ENCODE measurements at regions not wholly inside any gene's neighbourhood (a gene's known extent, or its start where the extent isn't known, plus 50 kb on each side); places are given as distances from the start of the nearest gene placed in this dataset.

DNA sequence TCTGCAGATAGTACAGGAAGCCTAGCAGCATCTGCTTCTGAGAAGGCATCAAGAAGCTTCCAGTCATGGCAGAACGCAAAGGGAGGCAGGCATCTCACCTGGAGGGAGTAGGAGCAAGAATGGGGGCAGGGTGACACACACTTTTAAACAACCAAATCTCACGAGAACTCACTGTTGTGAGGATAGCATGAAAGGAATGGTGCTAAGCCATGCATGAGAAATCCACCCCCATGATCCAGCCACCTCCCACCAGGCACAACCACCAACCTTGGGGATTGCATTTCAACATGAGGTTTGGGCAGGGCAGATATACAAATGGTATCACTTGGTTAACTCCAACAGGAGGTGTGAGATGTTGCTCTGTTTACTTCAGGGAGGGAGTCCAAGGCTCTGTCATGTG lies 612.0 kb upstream of the KIRREL3 start:
- FAIRE-seq (no peak), DNase-seq (ENCODE audit: low read depth) (no peak)
- Mint-ChIP-seq H3K36me3 (ENCODE audit: low read depth, unreplicated experiment) (no peaks in the 10 kb centered on the region), H3K27ac (ENCODE audit: unreplicated experiment) (no peak overlapping the region), H3K9me3 (ENCODE audit: unreplicated experiment) (no peaks in the 10 kb centered on the region), H3K4me3 (ENCODE audit: unreplicated experiment) (no peak overlapping the region), H3K27me3 (ENCODE audit: low read depth, unreplicated experiment) (no peaks in the 10 kb centered on the region), H3K4me1 (ENCODE audit: low read depth, unreplicated experiment) (peaks cover 19% of the 10 kb centered on the region)
- no peak overlapping the region for H2AFZ ChIP-seq (ENCODE audit: low read depth, low read length)
- no peaks in the 10 kb centered on the region for H3K9me3 ChIP-seq (ENCODE audit: insufficient read depth, low read depth, low read length)
- no peaks in the 10 kb centered on the region for H3K4me1 ChIP-seq (ENCODE audit: insufficient read depth, low read length)
- no peak overlapping the region for H3K4me2 ChIP-seq (ENCODE audit: low read length)
- H3K36me3 ChIP-seq (ENCODE audit: insufficient read depth, low read length) = no peaks in the 10 kb centered on the region
- no peaks in the 10 kb centered on the region for H4K20me1 ChIP-seq (ENCODE audit: insufficient read depth, low read length)
- no peaks in the 10 kb centered on the region for H3K79me2 ChIP-seq (ENCODE audit: insufficient read depth, low read length)
- TF ChIP-seq EZH2 (IDR thresholded peaks at IDR 0.05; ENCODE audit: insufficient read depth, low read length) = no peak
- TF ChIP-seq CTCF (IDR thresholded peaks at IDR 0.05; ENCODE audit: insufficient read depth, low read depth, low read length) = no peak
- no peaks in the 10 kb centered on the region for H3K27me3 ChIP-seq (ENCODE audit: insufficient read depth, low read length)
- no peak overlapping the region for H3K27ac ChIP-seq (ENCODE audit: low read depth, low read length)
- H3K9ac ChIP-seq (ENCODE audit: low read length) = no peak overlapping the region
- H3K4me3 ChIP-seq (ENCODE audit: insufficient read depth, low read depth, low read length) = no peak overlapping the region

DNA sequence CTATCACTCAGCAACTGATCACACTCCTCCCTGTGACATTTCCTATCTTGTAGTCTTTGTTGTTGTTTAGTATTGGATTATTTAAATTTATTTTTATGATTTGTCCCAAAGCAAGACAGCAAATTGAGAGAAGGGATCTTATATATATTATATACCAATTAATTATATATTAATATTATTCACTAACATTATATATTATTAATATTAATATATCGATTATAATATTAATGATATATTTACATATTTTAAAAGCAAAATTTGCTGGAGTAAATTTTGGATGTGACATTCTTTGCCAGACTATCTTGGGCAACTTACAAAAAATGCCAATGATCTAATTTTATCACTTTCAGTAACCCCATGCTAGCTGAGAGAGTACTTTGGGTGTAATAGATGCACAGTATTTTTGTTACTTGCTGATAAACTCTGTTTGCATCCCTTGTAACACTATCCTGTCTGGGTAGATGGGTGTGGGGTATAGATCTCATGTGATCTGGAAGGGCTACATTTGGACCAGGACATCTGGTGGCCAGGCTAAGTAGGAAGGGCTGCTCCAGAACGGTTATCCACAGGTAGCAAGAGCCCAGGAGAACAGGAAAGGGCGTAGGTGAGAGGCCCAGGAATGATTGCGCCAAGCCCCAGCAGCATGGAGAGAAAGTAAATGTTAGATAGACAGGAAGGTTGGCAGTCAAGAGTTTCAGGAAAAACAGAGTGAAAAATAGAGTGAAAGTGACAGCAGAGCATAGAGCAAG lies 608.6 kb upstream of the KIRREL3 start:
- Histone ChIP-seq H3K79me2 (ENCODE audit: insufficient read depth, low read length) (no peaks in the 10 kb centered on the region), H2AFZ (ENCODE audit: low read depth, low read length) (no peak overlapping the region), H3K4me3 (ENCODE audit: insufficient read depth, low read depth, low read length) (no peak overlapping the region), H3K27me3 (ENCODE audit: insufficient read depth, low read length) (no peaks in the 10 kb centered on the region), H3K36me3 (ENCODE audit: insufficient read depth, low read length) (no peaks in the 10 kb centered on the region), H3K9me3 (ENCODE audit: insufficient read depth, low read depth, low read length) (no peaks in the 10 kb centered on the region), H3K9ac (ENCODE audit: low read length) (no peak overlapping the region), H3K4me2 (ENCODE audit: low read length) (no peak overlapping the region), H4K20me1 (ENCODE audit: insufficient read depth, low read length) (no peaks in the 10 kb centered on the region), H3K27ac (ENCODE audit: low read depth, low read length) (no peak overlapping the region), H3K4me1 (ENCODE audit: insufficient read depth, low read length) (no peaks in the 10 kb centered on the region)
- TF ChIP-seq EZH2 (IDR thresholded peaks at IDR 0.05; ENCODE audit: insufficient read depth, low read length) (no peak), CTCF (IDR thresholded peaks at IDR 0.05; ENCODE audit: insufficient read depth, low read depth, low read length) (no peak)
- Mint-ChIP-seq H3K27me3 (ENCODE audit: low read depth, unreplicated experiment) (no peaks in the 10 kb centered on the region), H3K4me1 (ENCODE audit: low read depth, unreplicated experiment) (peaks cover 19% of the 10 kb centered on the region), H3K4me3 (ENCODE audit: unreplicated experiment) (no peak overlapping the region), H3K27ac (ENCODE audit: unreplicated experiment) (no peak overlapping the region), H3K9me3 (ENCODE audit: unreplicated experiment) (no peaks in the 10 kb centered on the region), H3K36me3 (ENCODE audit: low read depth, unreplicated experiment) (no peaks in the 10 kb centered on the region)
- FAIRE-seq (no peak), DNase-seq (ENCODE audit: low read depth) (no peak)

- H3K27ac ChIP-seq (ENCODE audit: low read depth, low read length) = no peak overlapping the region
Observed at GRCh38 chr11:127607487-127608085, 607.0 kb upstream of the KIRREL3 start.

More at GRCh38 chr11:127607487-127608085, 607.0 kb upstream of the KIRREL3 start:
- Histone ChIP-seq H3K4me3 (ENCODE audit: insufficient read depth, low read depth, low read length) (no peak overlapping the region), H3K4me2 (ENCODE audit: low read length) (no peak overlapping the region), H3K4me1 (ENCODE audit: insufficient read depth, low read length) (no peaks in the 10 kb centered on the region), H4K20me1 (ENCODE audit: insufficient read depth, low read length) (no peaks in the 10 kb centered on the region), H3K9me3 (ENCODE audit: insufficient read depth, low read depth, low read length) (no peaks in the 10 kb centered on the region), H3K9ac (ENCODE audit: low read length) (no peak overlapping the region), H3K36me3 (ENCODE audit: insufficient read depth, low read length) (no peaks in the 10 kb centered on the region), H3K27me3 (ENCODE audit: insufficient read depth, low read length) (no peaks in the 10 kb centered on the region), H3K79me2 (ENCODE audit: insufficient read depth, low read length) (no peaks in the 10 kb centered on the region), H2AFZ (ENCODE audit: low read depth, low read length) (no peak overlapping the region)
- Mint-ChIP-seq H3K4me3 (ENCODE audit: unreplicated experiment) (no peak overlapping the region), H3K9me3 (ENCODE audit: unreplicated experiment) (no peaks in the 10 kb centered on the region), H3K36me3 (ENCODE audit: low read depth, unreplicated experiment) (no peaks in the 10 kb centered on the region), H3K27me3 (ENCODE audit: low read depth, unreplicated experiment) (no peaks in the 10 kb centered on the region), H3K4me1 (ENCODE audit: low read depth, unreplicated experiment) (peaks cover 13% of the 10 kb centered on the region), H3K27ac (ENCODE audit: unreplicated experiment) (no peak overlapping the region)
- TF ChIP-seq CTCF (IDR thresholded peaks at IDR 0.05; ENCODE audit: insufficient read depth, low read depth, low read length) (no peak), EZH2 (IDR thresholded peaks at IDR 0.05; ENCODE audit: insufficient read depth, low read length) (no peak)
- DNase-seq (ENCODE audit: low read depth) (no peak), FAIRE-seq (no peak)

All from astrocyte (in vitro differentiated cells and primary cell).